ENCODE measurements at regions not wholly inside any gene's neighbourhood (a gene's known extent, or its start where the extent isn't known, plus 50 kb on each side); places are given as distances from the start of the nearest gene placed in this dataset.

GRCh38 chr10:61355211-61355610 lies 98.0 kb downstream of the TMEM26 start:
- TF ChIP-seq CTCF (IDR thresholded peaks at IDR 0.05) (no peak), EP300 (IDR thresholded peaks at IDR 0.05) (no peak), POLR2A (IDR thresholded peaks at IDR 0.05) (no peak)

Data from suprapubic skin (tissue), 3 donors.